GM18909 (cell line): ENCODE measurements at regions not wholly inside any gene's neighbourhood (a gene's known extent, or its start where the extent isn't known, plus 50 kb on each side); places are given as distances from the start of the nearest gene placed in this dataset.
"Not testable (repeated sequence)": the region's sequence is repeated elsewhere in the genome, so short reads cannot be mapped to it uniquely, and the experiment has no call there.

Experiments
- ATAC-seq: cut with Tn5 transposase; IDR thresholded peaks from one replicate; pipeline ENCODE4 v1.9.1; 2021; ENCODE audit warnings: mild to moderate bottlenecking; ENCODE audit not compliant: unreplicated experiment, poor library complexity

DNA sequence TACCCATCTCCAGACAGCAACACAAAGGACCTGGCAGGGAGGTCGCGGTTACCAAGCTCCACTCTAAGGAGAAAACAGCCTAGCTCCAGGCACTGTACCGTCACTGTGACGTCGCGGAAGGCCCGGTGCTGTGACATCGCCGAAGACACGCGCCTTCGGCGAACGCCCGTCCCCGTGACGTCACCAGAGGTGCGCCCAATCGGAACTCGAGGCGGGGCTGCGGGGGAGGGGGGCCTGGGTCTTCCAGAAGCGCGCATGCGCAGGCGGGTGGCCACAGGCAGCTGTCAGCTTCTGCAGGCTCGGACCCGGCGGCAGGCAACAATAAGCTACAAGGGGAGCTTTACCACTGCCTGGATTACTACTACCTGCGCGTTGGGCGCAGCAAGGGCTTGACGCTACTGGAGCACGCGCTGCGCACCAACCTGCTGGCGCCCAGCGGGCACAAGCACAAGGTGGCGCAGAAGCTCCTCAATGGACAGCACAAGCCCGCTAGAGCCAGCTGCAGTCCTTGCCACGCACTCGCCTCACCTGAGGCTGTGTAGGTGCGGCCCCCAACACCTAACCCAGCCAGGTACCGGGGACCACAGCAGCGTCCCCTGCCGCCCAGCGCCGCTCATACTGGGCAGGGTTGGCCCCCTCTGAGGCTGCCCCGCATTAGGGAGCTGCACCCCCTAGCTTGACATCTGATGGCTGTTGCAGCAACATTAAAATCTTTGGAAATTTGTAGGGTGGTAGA, 208.4 kb downstream of the TPST1 start:
- peak; percentile 71 for ATAC-seq

DNA sequence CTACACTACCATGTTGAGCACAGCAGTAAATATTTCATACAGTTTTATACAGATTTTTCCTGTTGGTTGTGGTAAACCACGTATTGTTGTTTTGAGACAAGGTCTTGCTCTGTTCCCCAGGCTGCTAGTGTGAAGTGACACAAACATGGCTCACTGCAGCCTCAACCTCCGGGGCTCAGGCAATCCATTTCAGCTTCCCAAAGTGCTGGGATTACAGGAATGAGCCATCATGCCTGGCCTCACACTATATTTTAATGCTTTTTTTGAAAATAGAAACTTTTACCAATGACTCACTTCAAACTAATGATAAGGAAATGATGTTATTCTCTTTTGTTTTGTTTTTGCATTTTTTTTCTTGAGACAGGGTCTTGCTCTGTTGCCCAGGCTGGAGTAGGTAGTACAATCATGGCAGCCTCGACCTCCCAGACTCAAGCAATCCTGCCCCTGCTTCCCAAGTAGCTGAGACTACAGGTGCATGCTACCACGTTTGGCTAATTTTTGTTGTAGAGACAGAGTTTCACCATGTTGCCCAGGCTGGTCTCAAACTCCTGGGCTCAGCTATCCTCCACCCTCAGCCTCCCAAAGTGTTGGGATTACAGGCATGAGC, 210.6 kb downstream of the TPST1 start:
- no peak for ATAC-seq

- no peak for ATAC-seq
Measured at GRCh38 chr7:66418537-66418936, 210.1 kb upstream of the KCTD7 start.

DNA sequence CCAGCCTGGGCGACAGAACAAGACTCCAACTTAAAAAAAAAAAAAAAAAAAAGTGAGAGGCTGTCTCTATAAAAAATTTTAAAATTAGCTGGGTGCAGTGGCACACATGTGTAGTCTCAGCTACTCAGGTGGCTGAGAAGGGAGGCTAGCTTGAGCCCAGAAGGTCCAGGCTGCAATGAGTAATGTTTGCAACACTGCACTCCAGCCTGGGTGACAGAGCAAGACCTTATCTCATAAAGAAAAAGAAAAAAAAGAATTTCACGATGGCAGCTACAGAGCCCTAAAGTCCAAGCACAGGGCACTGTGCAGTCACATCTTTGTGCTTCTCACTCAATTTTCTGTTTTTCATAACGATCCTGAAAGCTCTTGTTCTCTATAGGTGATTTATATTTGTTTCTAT, 209.5 kb upstream of the KCTD7 start:
- no peak for ATAC-seq

DNA sequence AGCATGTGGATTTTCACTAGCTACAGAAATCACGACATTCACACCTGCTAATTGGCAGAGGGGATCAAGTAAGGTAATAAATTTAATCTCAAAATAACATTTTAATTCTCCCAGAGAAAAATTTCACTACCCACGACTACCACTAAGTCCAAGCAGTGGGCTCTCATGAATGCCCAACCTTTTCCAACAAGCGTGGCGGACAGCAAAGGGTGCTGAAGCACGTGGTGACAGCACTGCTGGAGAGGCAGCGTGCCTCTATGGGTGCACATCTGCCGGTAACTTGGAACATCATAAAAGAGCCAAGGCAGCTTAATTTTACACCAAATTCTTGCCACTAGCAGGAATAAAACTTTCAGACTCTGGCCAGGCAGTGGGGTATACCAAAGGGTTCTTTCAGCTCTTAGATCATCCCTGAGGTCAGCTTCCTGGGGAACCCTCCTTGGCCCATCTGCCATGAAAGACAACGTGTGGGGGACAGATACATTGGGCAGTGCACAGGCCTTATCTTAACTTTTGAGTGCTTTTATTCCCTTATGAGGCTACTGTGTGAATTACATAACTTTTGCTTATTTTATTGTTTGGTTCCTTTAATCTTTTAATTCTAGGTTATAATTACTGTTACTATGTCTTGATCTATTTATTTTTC, 206.7 kb upstream of the KCTD7 start:
- ATAC-seq = no peak

GRCh38 chr7:66423729-66424128, 205.0 kb upstream of the KCTD7 start:
- no peak for ATAC-seq

- ATAC-seq = no peak
Measured at GRCh38 chr7:66426332-66426731, 202.3 kb upstream of the KCTD7 start.

DNA sequence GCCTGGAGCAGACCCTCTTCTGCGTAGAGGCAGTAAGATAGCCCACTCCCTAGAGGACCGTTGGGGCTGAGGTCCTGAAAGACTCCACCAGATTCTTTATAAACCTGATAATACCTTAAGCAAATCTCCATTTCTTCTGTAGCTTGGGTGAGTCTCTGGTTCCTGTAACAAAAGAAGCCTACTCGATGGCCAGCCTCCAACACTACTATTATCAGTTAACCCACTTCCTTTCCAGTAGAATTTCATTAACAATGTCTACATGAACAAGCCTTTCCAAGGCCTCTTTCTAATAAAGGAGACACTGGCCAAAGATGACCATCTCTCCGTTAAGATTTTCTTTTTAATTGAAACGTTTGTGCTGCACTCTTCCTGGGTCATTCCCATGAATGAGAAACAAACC, 201.7 kb upstream of the KCTD7 start:
- no peak for ATAC-seq

- no peak for ATAC-seq
Measured at GRCh38 chr7:66427956-66428355, 200.7 kb upstream of the KCTD7 start.

DNA sequence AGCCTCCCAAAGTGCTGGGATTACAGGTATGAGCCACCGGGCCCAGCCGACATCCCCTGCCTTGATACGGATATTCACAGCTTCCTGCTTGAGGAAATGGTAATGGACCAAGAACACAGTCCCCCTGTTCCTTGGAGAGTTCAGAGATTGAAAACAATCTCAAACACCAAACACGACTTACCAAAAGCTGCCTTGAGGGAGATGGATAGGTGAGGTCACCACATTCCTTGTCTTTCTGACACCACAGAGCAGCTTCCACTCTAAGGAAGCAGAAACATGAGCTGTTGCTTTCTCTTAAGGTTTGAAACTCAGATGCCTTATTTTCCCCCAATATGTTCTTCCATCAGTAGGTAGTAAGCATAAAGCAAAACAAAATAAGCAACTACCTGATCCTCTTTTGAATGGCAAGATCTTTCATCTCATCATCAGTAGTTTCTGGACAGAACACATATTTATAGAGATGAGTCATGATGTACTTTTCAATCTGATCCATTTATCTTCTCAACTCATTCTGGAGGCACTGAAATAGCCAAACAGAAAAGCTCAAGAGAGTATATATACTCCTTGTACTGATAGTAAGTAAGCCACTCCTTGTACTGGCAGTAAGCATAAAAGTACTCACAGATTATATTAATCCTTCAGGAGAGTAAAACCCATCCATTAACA, 199.1 kb upstream of the KCTD7 start:
- no peak for ATAC-seq

DNA sequence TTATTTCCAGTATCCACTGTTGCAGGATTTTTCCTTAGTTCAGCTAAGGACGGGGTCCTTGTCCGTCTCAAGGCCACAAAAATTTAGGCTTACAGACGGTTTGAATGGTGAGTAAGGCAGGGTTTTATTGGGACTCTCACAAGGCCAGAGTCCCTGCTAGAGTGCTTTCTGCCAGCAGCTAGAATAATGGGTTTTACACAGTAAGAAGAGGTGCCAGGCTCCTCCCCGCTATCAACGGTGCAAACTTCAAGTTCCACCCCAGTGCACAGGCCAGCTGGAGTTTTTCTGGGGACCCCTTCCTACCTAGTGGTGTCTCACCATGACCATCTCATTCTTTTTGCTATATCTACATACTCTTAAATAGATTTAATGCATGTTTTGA, 198.5 kb upstream of the KCTD7 start:
- no peak for ATAC-seq

GRCh38 chr7:66438703-66439405, 189.8 kb upstream of the KCTD7 start:
- not testable (repeated sequence) for ATAC-seq

DNA sequence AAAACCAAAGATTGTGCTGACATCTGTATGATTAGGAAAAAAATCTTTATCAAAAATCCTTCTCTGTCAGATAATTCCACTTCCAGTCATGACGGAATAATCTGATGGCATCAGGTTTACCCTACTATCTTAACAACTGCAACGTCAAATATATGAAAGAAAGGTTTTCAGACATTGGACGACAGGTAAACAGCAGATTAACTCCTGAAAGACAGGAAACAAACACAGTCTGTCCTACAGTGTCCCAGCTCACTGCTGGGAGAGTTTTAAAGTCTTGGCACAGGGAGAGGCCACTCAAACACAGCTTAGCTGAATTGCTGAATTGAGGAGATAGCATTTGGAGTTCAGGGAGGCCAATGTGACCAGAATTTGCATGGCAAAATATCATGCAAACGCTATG, 186.3 kb upstream of the KCTD7 start:
- ATAC-seq = no peak

DNA sequence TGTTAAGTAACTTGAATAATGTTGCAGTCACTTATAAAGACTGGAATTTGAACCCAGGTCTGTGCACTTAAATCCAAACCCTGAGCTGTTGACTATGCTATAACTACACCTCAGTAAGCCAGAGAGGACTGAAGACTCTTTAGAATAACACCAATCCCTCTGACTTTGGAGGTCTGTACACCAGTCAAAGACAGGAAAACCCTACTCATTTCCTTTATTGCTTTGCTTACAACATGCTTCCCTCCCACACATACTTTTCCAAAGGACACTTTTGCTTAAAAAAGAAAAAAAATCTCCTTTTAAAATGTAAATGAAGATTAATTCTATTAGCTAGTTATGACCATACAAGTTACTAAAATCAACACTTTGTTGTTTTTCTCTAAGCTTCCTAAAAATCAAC, 184.7 kb upstream of the KCTD7 start:
- ATAC-seq = no peak

DNA sequence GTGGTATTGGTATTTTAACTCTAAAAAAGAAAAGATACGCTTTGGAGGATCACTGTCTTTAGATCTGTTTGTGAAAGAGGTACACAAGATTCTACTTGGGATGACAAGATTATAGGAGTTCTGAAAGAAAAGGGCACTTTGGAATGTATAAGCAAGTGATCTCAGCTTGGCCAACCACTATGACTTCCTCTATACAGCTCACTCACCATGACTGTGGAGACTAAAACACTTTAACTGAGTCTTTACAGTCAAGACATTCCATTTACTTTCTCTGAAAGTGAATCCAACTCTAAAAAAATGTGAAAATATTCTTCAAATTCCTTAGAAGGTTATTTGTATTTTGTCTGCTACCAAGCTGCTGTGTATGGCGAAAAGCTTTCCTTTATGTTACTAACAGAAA, 181.7 kb upstream of the KCTD7 start:
- not testable (repeated sequence) for ATAC-seq

GRCh38 chr7:66450814-66451213, 177.9 kb upstream of the KCTD7 start:
- ATAC-seq = not testable (repeated sequence)

DNA sequence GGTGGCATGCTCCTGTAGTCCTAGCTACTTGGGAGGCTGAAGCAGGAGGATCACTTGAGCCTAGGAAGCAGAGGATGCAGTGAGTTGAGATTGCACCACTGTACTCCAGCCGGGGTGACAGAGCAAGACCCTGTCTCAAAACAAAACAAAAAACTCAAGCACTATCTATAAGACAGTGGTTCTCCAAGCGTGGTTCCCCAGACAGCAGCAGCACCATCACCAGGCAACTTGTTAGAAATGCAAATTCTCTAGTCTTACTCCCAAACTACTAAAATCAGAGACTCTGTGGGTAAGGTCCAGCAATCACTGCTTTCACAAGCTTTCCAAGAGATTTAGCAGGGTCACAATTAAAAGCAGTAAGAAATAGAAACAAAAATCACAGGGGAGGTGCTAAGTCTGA, 177.0 kb upstream of the KCTD7 start:
- ATAC-seq = peak; percentile 55

GRCh38 chr7:66452165-66452564, 176.5 kb upstream of the KCTD7 start:
- ATAC-seq = no peak

- ATAC-seq = no peak
Measured at GRCh38 chr7:66453340-66453739, 175.3 kb upstream of the KCTD7 start.

DNA sequence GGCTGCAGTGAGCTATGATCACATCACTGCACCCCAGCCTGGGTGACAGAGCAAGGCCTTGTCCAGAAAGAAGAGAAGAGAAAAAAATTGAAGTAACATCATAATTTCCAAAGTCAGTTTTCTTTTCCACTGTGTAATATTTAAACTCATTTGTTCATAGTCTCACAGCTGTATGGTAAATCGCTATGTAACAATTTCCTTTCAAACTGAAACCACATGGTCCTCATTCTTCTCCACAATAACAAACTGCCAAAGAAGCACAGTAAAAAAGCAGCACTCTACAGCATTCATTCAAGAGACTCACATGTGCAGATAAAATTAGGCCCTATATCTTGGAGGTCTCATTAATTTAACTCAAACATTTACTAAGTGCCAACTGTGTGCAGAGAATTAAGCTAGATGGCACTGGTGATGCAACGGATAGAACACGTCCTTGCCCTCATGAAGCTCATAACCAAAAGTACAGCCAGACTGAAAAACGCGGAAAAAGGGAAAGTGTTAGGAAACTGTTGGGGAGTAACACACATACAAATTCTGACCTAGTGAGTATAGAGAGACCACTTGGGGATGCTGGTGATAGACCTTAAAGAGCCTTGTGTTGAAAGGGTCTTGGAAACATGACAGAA, 174.0 kb upstream of the KCTD7 start:
- no peak for ATAC-seq
